Testis (tissue), 2 donors: ENCODE measurements at regions not wholly inside any gene's neighbourhood (a gene's known extent, or its start where the extent isn't known, plus 50 kb on each side); places are given as distances from the start of the nearest gene placed in this dataset.

ENCODE experiments used
- DNase-seq: peaks from one replicate; pipeline ENCODE4 v3.0.0-alpha.2; 2019
- H3K27ac ChIP-seq, 2 donors: fragments of 200-600 bp; sonication (generic); one replicate each; pipeline ENCODE4 v1.5.1; 2019
- H3K27me3 ChIP-seq: fragments of 200-600 bp; sonication (generic); one replicate; pipeline ENCODE4 v1.5.1; 2019
- H3K36me3 ChIP-seq: fragments of 200-600 bp; sonication (generic); one replicate; pipeline ENCODE4 v1.5.1; 2017; ENCODE audit warnings: low read depth; ENCODE audit errors: missing control alignments
- H3K4me1 ChIP-seq: fragments of 200-600 bp; sonication (generic); one replicate; pipeline ENCODE4 v1.5.1; 2019
- H3K4me3 ChIP-seq, 2 donors: fragments of 200-600 bp; sonication (generic); one replicate each; pipeline ENCODE4 v1.5.1; 2017 to 2019
- H3K9me3 ChIP-seq: fragments of 200-600 bp; sonication (generic); one replicate; pipeline ENCODE4 v1.5.1; 2017
- POLR2A ChIP-seq: fragments of 450-650 bp; IDR thresholded peaks from one replicate; pipeline ENCODE4 v1.6.1; 2017; ENCODE audit warnings: antibody characterized with exemption, mild to moderate bottlenecking, moderate library complexity
- WGBS, 2 donors: methylation state at CpG; one replicate each; pipeline ENCODE4 v1.1.5; 2018; 5-methylcytosine and 5-hydroxymethylcytosine counted together
- intact Hi-C: fragments of 100-400 bp; cut with DNase I; formaldehyde crosslinking; loops from one replicate; pipeline ENCODE4 v1.15.1; 2023; ENCODE audit warnings: low total_unique reads
- TF ChIP-seq, protein P1 (sequence below), 3 experiments: fragments of 450-650 bp in 2 of 3; fragments of 200-600 bp in 1 of 3; sonication (generic) in 1 of 3; IDR thresholded peaks; one replicate each; pipeline ENCODE4 v1.5.1; 2016 to 2019; ENCODE audit warnings: antibody characterized with exemption in 3 of 3, mild to moderate bottlenecking in 2 of 3, moderate library complexity in 1 of 3

DNA sequence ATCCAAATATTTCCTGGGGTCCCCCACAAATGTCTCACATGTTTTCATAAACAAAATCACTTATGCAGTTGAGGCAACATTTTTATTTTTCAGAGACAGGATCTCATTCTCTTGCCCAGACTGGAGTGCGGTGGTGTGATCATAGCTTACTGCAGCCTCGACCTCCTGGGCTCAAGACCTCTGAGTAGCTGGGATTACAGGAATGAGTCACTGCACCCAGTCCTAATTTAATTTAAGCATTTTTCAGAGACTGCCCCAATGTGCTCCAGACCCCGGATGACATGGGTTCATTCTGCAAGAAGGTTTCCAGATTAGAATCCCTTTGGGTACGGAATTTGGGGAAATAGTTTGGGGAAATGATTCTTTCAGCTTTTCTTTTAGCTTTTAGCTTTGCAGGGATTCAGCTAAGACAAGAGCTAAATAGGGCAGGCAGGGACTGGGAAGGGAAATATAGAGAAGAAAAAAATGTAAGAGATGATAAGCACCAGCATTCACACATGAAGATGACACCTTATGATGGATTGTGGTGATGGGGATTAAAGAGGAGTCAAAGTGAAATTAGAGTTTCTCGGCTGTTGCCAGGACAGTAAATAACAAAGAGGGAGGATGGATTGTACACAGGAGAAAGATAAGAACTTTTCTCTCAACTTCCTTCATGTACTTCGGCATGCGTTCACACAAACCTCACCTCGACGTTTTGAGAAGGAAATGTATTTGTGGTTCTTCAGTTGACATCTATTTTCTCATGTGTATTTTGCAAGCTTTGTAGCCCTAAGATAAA is 169.4 kb upstream of the TAB2 start:
- WGBS, 2 donors = 48 to 50% methylated on average over 9 of the region's 9 CpGs
- Histone ChIP-seq H3K27ac (no peak overlapping the region), H3K27me3 (no peaks in the 10 kb centered on the region), H3K4me1 (no peaks in the 10 kb centered on the region), H3K36me3 (no peaks in the 10 kb centered on the region), H3K4me3 (no peak overlapping the region), H3K9me3 (no peaks in the 10 kb centered on the region)
- intact Hi-C loops = no loop called here
- TF ChIP-seq, protein P1, sequence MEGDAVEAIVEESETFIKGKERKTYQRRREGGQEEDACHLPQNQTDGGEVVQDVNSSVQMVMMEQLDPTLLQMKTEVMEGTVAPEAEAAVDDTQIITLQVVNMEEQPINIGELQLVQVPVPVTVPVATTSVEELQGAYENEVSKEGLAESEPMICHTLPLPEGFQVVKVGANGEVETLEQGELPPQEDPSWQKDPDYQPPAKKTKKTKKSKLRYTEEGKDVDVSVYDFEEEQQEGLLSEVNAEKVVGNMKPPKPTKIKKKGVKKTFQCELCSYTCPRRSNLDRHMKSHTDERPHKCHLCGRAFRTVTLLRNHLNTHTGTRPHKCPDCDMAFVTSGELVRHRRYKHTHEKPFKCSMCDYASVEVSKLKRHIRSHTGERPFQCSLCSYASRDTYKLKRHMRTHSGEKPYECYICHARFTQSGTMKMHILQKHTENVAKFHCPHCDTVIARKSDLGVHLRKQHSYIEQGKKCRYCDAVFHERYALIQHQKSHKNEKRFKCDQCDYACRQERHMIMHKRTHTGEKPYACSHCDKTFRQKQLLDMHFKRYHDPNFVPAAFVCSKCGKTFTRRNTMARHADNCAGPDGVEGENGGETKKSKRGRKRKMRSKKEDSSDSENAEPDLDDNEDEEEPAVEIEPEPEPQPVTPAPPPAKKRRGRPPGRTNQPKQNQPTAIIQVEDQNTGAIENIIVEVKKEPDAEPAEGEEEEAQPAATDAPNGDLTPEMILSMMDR (IDR thresholded peaks at IDR 0.05) = no peak
- TF ChIP-seq POLR2A = no peak
- DNase-seq = no peak

DNA sequence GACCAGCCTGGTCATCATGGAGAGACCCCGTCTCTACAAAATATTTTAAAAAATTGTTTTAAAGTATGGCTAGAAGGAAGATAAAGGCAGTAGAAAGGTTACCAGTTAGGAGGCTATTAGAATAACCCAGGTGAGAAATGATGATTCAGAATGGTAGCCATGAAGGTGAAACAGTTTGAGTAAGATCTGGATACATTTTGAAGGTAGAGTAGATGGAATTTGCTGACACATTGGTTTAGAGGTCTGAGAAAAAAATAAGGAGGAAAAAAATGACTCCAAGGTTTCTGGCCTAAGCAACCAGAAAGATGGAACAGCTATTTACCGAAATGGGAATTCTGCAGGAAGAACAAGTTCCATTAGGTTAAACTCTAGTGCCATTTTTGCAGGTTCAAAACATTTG is 167.9 kb upstream of the TAB2 start:
- intact Hi-C loops = no loop called here
- H3K27me3 ChIP-seq = no peaks in the 10 kb centered on the region
- DNase-seq = no peak
- H3K9me3 ChIP-seq = no peaks in the 10 kb centered on the region
- no peak overlapping the region for H3K4me3 ChIP-seq
- TF ChIP-seq, protein P1 (IDR thresholded peaks at IDR 0.05) = no peak
- TF ChIP-seq POLR2A = no peak
- no peak overlapping the region for H3K27ac ChIP-seq
- WGBS, 2 donors = 92 to 95% methylated on average over 2 of the region's 2 CpGs
- no peaks in the 10 kb centered on the region for H3K4me1 ChIP-seq
- no peaks in the 10 kb centered on the region for H3K36me3 ChIP-seq

DNA sequence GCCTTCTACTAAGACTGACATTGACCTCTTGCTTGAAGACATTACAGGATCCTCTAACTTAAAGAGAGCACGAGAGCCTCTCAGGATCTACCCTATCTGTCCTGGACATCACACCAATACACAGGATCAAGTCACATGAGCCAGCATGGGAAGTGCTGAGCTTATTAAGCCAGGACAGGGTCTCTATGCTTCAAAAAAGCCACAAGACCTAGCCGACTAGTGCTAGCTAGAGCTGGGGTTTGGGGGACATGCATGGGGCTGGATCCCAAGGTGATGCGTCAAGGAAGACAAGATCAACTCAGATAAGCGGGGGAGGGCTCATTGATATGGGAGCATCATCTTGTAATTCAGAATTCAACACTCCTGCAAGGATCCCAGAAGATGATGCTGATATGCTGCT is 167.2 kb upstream of the TAB2 start:
- no peak for DNase-seq
- WGBS, 2 donors = 80 to 83% methylated on average over 4 of the region's 4 CpGs
- Histone ChIP-seq H3K36me3 (no peaks in the 10 kb centered on the region), H3K4me3 (no peak overlapping the region), H3K4me1 (no peaks in the 10 kb centered on the region), H3K9me3 (no peaks in the 10 kb centered on the region), H3K27me3 (no peaks in the 10 kb centered on the region), H3K27ac (no peak overlapping the region)
- TF ChIP-seq POLR2A = no peak
- TF ChIP-seq, protein P1 (IDR thresholded peaks at IDR 0.05) = no peak
- intact Hi-C loops = no loop called here

DNA sequence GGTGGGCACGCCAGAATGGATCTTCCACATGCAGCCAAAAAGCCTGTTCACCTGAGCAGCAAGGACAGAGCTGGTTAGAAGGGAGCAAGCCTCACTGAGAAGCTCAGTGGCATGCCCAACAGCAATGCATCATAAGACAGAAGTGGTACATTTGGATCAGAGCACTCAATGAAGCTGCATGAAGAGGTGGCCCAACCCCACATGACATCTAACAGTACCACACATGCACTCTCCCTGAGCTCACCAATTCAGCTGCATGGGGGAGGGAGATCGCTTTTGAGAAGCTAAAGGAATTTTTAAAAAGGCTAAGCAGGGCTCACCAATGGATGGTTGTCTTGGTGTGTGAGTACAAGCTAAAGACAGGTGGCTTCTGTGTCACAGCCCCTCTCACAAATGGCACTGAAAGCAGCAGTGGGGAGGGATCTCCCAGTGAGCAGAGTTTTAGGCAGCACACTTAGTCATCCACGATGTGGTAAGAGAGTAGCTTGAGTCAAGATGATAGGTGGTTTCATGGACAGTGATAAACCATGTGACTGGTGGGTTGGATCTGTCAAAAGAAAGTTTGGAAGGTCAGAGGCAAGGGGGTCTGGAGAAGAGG is 166.6 kb upstream of the TAB2 start:
- H3K4me3 ChIP-seq = no peak overlapping the region
- DNase-seq = no peak
- TF ChIP-seq, protein P1 (IDR thresholded peaks at IDR 0.05) = no peak
- TF ChIP-seq POLR2A = no peak
- 87 to 91% methylated on average over 3 of the region's 3 CpGs for WGBS, 2 donors
- H3K9me3 ChIP-seq = no peaks in the 10 kb centered on the region
- H3K27me3 ChIP-seq = no peaks in the 10 kb centered on the region
- H3K4me1 ChIP-seq = no peaks in the 10 kb centered on the region
- intact Hi-C loops = no loop called here
- H3K36me3 ChIP-seq = no peaks in the 10 kb centered on the region
- no peak overlapping the region for H3K27ac ChIP-seq

DNA sequence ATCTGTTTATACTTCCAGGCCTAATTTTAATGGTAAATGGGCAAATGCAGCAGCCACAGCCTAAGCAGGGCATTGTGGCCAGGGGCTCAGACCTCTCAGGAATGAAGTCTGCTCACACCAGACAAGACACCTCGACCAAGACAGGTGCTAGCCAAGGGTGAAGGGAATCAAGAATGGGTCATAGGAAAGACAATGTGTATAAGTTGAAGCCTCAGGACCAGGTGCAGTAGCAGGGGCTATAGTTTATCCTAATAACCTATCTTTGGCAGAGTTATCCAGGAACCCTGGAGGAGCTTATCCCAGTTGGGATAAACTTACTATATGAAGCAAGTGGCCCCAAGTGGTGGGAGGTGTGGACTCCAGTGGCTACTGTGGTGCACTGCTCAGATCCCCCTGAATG is 165.0 kb upstream of the TAB2 start:
- intact Hi-C loops = no loop called here
- TF ChIP-seq POLR2A = no peak
- TF ChIP-seq, protein P1 (IDR thresholded peaks at IDR 0.05) = no peak
- Histone ChIP-seq H3K4me1 (no peaks in the 10 kb centered on the region), H3K36me3 (no peaks in the 10 kb centered on the region), H3K27me3 (no peaks in the 10 kb centered on the region), H3K27ac (no peak overlapping the region), H3K4me3 (no peak overlapping the region), H3K9me3 (no peaks in the 10 kb centered on the region)
- WGBS, 2 donors = 71 to 79% methylated on average over 1 of the region's 1 CpG
- DNase-seq = no peak
